Activated naive CD8-positive, alpha-beta T cell treated with anti-CD3 and anti-CD28 coated beads, Interleukin-2, amount 50 U/mL, for 16 hours (primary cell): ENCODE measurements at regions not wholly inside any gene's neighbourhood (a gene's known extent, or its start where the extent isn't known, plus 50 kb on each side); places are given as distances from the start of the nearest gene placed in this dataset.

Experiments
- DNase-seq: peaks from one replicate; pipeline ENCODE4 v3.0.0-alpha.2; 2020; ENCODE audit warnings: low read depth, low spot score

GRCh38 chr1:218677026-218677425 is 331.9 kb downstream of the TGFB2 start:
- DNase-seq, result no peak

GRCh38 chr1:218679391-218679790 is 334.3 kb downstream of the TGFB2 start:
- no peak for DNase-seq

GRCh38 chr1:218679988-218680748 is 335.0 kb downstream of the TGFB2 start:
- DNase-seq, result no peak

- DNase-seq, result no peak
Measured at GRCh38 chr1:218683242-218683641, 338.1 kb downstream of the TGFB2 start.

GRCh38 chr1:218686258-218686657 is 341.1 kb downstream of the TGFB2 start:
- DNase-seq, result no peak

GRCh38 chr1:218686761-218687160 is 341.6 kb downstream of the TGFB2 start:
- no peak for DNase-seq

- no peak for DNase-seq
Measured at GRCh38 chr1:218692808-218693207, 347.7 kb downstream of the TGFB2 start.

- no peak for DNase-seq
Measured at GRCh38 chr1:218693599-218693998, 348.5 kb downstream of the TGFB2 start.

- DNase-seq, result no peak
Measured at GRCh38 chr1:218694085-218694484, 348.9 kb downstream of the TGFB2 start.

GRCh38 chr1:218694636-218695035 is 349.5 kb downstream of the TGFB2 start:
- DNase-seq, result no peak

- no peak for DNase-seq
Measured at GRCh38 chr1:218695525-218695924, 350.4 kb downstream of the TGFB2 start.

GRCh38 chr1:218698141-218698540 is 353.0 kb downstream of the TGFB2 start:
- DNase-seq, result no peak

- DNase-seq, result no peak
Measured at GRCh38 chr1:218699421-218699820, 354.3 kb downstream of the TGFB2 start.

- no peak for DNase-seq
Measured at GRCh38 chr1:218699865-218700264, 354.7 kb downstream of the TGFB2 start.

- no peak for DNase-seq
Measured at GRCh38 chr1:218700666-218701065, 355.5 kb downstream of the TGFB2 start.

GRCh38 chr1:218701131-218701530 is 356.0 kb downstream of the TGFB2 start:
- no peak for DNase-seq

GRCh38 chr1:218702775-218703174 is 357.6 kb downstream of the TGFB2 start:
- no peak for DNase-seq

GRCh38 chr1:218703836-218704235 is 358.7 kb downstream of the TGFB2 start:
- DNase-seq, result no peak

GRCh38 chr1:218705391-218705790 is 360.3 kb downstream of the TGFB2 start:
- DNase-seq, result no peak

- DNase-seq, result no peak
Measured at GRCh38 chr1:218705911-218706893, 361.1 kb downstream of the TGFB2 start.

- no peak for DNase-seq
Measured at GRCh38 chr1:218711001-218711400, 365.9 kb downstream of the TGFB2 start.

- no peak for DNase-seq
Measured at GRCh38 chr1:218711884-218712674, 366.9 kb downstream of the TGFB2 start.
